Daoy (cell line): ENCODE measurements at regions not wholly inside any gene's neighbourhood (a gene's known extent, or its start where the extent isn't known, plus 50 kb on each side); places are given as distances from the start of the nearest gene placed in this dataset.

Experiments used
- DNase-seq: peaks from one replicate; pipeline ENCODE4 v3.0.0-alpha.2; 2015; ENCODE audit warnings: low read depth

DNA sequence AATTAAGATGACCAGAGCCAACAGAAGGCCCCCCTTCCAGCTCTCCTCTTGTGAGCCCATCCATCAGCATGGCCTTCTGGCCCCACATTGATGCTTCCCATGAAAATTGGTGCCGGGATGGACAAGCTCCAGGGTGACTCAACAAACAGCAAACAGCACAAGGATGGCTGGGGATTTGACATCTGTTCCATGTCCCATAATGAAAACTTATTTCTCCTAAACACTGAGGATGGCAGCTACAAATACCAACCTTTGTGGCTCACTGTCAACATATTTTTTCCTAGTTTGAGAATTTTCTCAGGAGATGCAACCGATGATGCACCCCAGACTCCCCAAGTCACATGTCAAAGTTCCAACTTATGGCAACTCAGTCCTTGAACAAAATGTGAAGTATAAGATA is 169.6 kb upstream of the SIX2 start:
- DNase-seq, result peak; percentile 27

DNA sequence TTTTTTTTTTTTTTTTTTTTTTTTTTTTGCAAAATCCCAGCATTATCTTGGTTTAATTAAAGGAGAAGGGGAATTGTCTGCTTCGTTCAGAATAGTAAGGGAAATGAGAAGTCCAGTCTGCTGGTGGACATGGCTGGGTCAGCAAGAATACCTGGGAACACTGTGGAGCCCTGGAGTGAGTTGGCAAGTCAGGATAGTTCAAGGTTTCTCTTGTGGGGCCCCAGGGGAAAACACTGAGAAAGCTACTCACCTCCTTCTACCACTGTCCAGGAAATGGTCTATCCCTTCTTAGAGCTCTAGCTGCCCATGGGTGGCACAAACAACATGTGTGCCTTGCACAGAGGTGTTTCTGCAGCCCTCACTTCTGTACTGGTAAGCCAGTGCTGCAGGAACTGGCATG is 169.1 kb upstream of the SIX2 start:
- DNase-seq, result peak; percentile 22

- peak; percentile 90 for DNase-seq
Measured at GRCh38 chr2:45177870-45178269, 168.6 kb upstream of the SIX2 start.

- DNase-seq, result peak; percentile 62
Measured at GRCh38 chr2:45176390-45176789, 167.1 kb upstream of the SIX2 start.

DNA sequence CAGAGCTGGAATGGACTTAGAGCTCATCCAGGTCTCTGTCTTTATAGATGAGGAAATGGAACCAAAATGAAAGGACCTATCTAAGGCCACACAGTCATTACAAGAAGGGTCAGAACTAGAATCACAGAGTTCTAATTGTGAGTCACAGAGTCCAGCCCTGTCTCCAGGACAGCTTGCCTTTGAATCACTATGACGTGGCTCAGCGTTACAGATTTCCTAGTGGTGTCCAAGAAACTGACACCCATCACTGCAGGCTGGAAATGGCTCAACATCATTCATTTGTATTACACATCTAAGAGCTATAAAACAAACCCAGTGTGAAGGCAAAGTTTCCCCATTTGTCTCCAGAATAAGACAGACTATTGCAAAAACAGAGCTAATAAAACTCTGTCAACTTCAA is 164.3 kb upstream of the SIX2 start:
- DNase-seq, result peak; percentile 92

DNA sequence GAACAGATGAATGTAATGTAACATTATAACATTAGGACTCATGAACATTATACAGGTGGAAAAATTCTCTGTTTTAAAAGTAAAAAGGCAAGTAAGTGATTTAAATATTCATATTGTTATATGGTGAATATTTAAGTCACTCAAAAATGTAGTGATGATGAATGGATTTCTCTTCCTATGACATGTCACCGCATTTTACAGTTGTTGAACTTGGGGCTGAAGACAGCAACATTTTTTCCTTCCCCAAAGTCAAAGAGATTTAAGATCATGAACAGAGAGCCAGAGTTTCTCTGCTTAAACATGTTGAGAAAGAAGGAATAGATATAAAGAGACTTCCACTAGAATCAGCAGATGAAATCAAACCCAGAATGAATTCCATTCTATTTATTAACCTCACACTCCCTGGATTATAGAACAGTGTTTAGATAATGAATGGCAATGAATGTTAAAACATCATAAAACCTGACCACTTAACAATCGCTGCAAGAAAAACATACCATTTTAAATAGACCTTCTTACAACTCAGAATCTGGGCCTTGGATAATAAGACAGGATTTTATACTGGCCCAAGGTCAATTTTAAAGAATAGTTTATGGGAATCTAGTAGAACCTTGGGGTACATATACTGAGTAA is 163.6 kb upstream of the SIX2 start:
- no peak for DNase-seq

GRCh38 chr2:45172142-45172541 is 162.9 kb upstream of the SIX2 start:
- no peak for DNase-seq

DNA sequence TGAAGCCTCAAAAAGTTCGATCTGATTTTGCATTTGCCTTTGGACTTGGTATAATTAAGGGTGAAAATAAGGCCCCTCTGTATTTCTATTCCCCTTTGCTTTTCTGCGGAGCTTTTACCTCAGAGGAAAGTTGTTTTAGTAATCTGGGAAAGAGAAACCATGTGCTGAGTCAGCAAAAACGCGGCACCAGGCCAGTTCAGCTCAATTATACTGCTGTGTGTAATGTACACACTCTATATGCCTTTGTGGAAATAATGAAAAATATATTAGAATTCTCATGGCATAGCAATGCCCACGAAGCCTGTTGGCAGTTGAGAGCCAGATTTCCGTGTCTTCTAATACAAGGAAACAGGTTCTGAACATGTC is 161.9 kb upstream of the SIX2 start:
- DNase-seq, result peak; percentile 24

- DNase-seq, result no peak
Measured at GRCh38 chr2:45170191-45171135, 161.2 kb upstream of the SIX2 start.

GRCh38 chr2:45169339-45170190 is 160.3 kb upstream of the SIX2 start:
- DNase-seq, result peak; percentile 59

- peak; percentile 58 for DNase-seq
Measured at GRCh38 chr2:45168711-45169338, 159.6 kb upstream of the SIX2 start.

DNA sequence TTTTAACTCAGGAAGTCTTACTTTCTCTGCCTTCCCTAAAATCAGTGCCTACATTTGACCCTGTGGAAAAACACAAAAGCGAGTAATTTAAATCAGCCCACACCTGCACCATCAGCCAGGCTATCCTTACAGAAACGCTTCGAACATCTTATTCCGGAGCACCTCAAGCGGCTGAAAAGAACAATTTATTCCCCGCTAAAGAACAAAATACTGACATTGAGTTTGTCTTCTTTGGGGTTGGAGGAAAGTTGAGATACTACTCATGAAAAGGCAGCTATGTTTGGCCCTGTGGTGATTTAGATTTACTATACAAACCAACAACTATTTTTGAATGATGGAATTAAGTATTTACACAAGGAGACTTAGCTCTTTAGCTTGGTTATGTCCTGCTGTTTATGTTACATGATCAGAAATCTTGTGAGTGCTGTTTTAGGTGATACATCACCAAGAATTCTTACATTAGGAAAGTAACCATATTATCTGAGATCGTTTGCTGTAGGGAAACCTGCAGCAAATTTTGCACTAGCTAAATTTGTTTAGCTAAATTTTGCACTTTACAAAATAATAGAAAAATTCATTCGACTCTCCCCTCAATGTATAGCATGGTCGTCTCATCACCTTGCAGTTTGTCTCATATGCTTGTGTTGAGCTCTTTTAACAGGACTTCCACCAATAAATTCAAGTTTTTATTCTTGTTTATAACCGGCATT is 158.8 kb upstream of the SIX2 start:
- no peak for DNase-seq

- DNase-seq, result no peak
Measured at GRCh38 chr2:45166229-45166890, 157.1 kb upstream of the SIX2 start.

DNA sequence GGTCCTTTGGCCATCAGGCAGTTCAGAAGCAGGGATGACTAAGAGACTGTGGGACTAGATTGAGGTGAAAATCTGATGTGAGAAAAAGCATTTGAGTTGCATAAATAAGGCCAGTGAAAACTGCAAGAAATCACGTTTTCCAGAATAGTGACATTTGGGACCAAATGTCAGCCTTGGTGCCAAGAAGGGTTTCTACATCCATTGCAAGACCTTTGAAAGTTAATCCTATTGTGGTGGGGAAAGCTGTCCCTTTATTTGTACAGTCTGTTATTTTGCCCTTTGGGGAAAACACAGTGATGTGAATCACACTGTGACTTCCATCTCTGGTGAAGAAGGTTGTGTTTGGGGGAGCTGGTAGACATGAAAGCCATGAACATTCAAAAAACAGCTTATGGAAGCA is 153.5 kb upstream of the SIX2 start:
- no peak for DNase-seq

GRCh38 chr2:45156605-45157004 is 147.4 kb upstream of the SIX2 start:
- DNase-seq, result no peak

DNA sequence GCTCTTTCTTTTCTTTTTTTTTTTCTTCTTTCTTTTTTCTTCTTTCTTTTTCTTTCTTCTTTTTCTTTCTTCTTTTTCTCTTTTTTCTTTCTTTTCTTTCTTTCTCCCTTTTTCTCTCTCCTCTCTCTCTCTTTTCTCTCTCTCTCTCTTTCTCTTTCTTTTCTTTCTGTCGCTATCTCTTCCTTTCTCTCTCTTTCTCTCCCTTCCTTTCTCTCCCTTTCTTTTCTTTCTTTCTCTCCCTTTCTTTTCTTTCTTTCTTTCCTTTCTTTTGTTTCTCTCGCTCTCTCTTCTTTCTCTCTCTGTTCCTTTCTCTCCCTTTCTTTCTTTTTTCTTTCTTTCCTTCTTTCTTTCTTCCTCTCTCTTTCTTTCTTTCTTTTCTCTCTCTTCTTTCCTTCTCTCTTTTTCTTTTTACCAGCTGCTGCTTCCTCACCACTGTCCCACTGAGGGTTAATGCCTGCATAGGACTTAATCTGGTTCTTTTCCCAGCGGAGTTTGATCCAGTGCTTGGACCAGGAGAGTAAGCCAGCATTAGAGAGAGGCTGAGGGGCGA is 145.4 kb upstream of the SIX2 start:
- no peak for DNase-seq

GRCh38 chr2:45154144-45154543 is 144.9 kb upstream of the SIX2 start:
- no peak for DNase-seq

- DNase-seq, result no peak
Measured at GRCh38 chr2:45153121-45153520, 143.9 kb upstream of the SIX2 start.

DNA sequence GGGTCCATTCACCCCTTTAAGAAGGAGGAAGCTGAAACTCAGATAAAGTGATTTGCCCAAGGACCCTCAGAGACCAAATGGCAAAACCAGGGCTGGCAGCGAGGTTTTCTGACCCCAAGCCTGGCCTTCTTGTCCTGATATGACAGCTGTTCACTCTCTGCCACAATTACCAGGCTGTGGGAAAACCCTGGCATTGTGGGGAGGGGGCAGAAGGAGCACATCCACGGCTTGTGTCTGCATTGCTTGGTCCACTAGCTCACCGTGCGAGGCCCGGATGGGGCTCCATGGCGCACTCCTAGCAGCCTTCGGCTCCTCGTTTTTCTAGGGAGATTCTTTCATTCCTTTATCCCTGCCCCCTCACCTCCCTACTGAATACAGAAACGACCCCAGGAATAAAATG is 143.4 kb upstream of the SIX2 start:
- DNase-seq, result no peak
